ENCODE measurements at regions not wholly inside any gene's neighbourhood (a gene's known extent, or its start where the extent isn't known, plus 50 kb on each side); places are given as distances from the start of the nearest gene placed in this dataset.

- no peak overlapping the region for H3K4me3 Mint-ChIP-seq
- no peak for DNase-seq
- no peak for TF ChIP-seq CTCF (IDR thresholded peaks at IDR 0.05)
- H3K27me3 Mint-ChIP-seq (ENCODE audit: low read depth, poor library complexity), result peaks cover 2% of the 10 kb centered on the region
- H3K4me1 Mint-ChIP-seq, result peaks cover 8% of the 10 kb centered on the region
- no peaks in the 10 kb centered on the region for H3K9me3 Mint-ChIP-seq
- H3K27ac Mint-ChIP-seq, result no peak overlapping the region
- no peaks in the 10 kb centered on the region for H3K36me3 Mint-ChIP-seq (ENCODE audit: low read depth)
Measured at GRCh38 chr5:33324667-33325307, 116.0 kb upstream of the TARS1 start.

GRCh38 chr5:33328818-33329217 lies 111.9 kb upstream of the TARS1 start:
- Mint-ChIP-seq H3K4me1 (peaks cover 19% of the 10 kb centered on the region), H3K4me3 (no peak overlapping the region), H3K27me3 (ENCODE audit: low read depth, poor library complexity) (peaks cover 2% of the 10 kb centered on the region), H3K27ac (no peak overlapping the region), H3K9me3 (no peaks in the 10 kb centered on the region), H3K36me3 (ENCODE audit: low read depth) (no peaks in the 10 kb centered on the region)
- DNase-seq, result no peak
- no peak for TF ChIP-seq CTCF (IDR thresholded peaks at IDR 0.05)

- Mint-ChIP-seq H3K27me3 (ENCODE audit: low read depth, poor library complexity) (peaks cover 2% of the 10 kb centered on the region), H3K27ac (peak overlapping the region; percentile 1), H3K36me3 (ENCODE audit: low read depth) (no peaks in the 10 kb centered on the region), H3K4me3 (no peak overlapping the region), H3K4me1 (peaks cover 19% of the 10 kb centered on the region), H3K9me3 (no peaks in the 10 kb centered on the region)
- TF ChIP-seq CTCF (IDR thresholded peaks at IDR 0.05), result no peak
- DNase-seq, result no peak
Measured at GRCh38 chr5:33329891-33330290, 110.9 kb upstream of the TARS1 start.

- Mint-ChIP-seq H3K27ac (peak overlapping the region; percentile 1), H3K4me1 (peaks cover 19% of the 10 kb centered on the region), H3K4me3 (no peak overlapping the region), H3K36me3 (ENCODE audit: low read depth) (no peaks in the 10 kb centered on the region), H3K27me3 (ENCODE audit: low read depth, poor library complexity) (peaks cover 2% of the 10 kb centered on the region), H3K9me3 (no peaks in the 10 kb centered on the region)
- DNase-seq, result no peak
- TF ChIP-seq CTCF (IDR thresholded peaks at IDR 0.05), result no peak
Measured at GRCh38 chr5:33330426-33330825, 110.3 kb upstream of the TARS1 start.

GRCh38 chr5:33330992-33331391 lies 109.8 kb upstream of the TARS1 start:
- no peak overlapping the region for H3K4me3 Mint-ChIP-seq
- TF ChIP-seq CTCF (IDR thresholded peaks at IDR 0.05), result no peak
- H3K27me3 Mint-ChIP-seq (ENCODE audit: low read depth, poor library complexity), result peaks cover 2% of the 10 kb centered on the region
- H3K27ac Mint-ChIP-seq, result no peak overlapping the region
- no peaks in the 10 kb centered on the region for H3K9me3 Mint-ChIP-seq
- DNase-seq, result no peak
- peaks cover 19% of the 10 kb centered on the region for H3K4me1 Mint-ChIP-seq
- H3K36me3 Mint-ChIP-seq (ENCODE audit: low read depth), result no peaks in the 10 kb centered on the region

- TF ChIP-seq CTCF (IDR thresholded peaks at IDR 0.05), result no peak
- H3K27ac Mint-ChIP-seq, result no peak overlapping the region
Measured at GRCh38 chr5:33332804-33333203, 108.0 kb upstream of the TARS1 start.

More at GRCh38 chr5:33332804-33333203, 108.0 kb upstream of the TARS1 start:
- Mint-ChIP-seq H3K27me3 (ENCODE audit: low read depth, poor library complexity) (no peaks in the 10 kb centered on the region), H3K9me3 (no peaks in the 10 kb centered on the region), H3K36me3 (ENCODE audit: low read depth) (no peaks in the 10 kb centered on the region), H3K4me1 (peaks cover 19% of the 10 kb centered on the region), H3K4me3 (no peak overlapping the region)
- DNase-seq, result no peak

Data from nephron progenitor cell (in vitro differentiated cells).